Activated naive CD8-positive, alpha-beta T cell treated with anti-CD3 and anti-CD28 coated beads, Interleukin-2, amount 50 U/mL, for 16 hours (primary cell): ENCODE measurements at regions not wholly inside any gene's neighbourhood (a gene's known extent, or its start where the extent isn't known, plus 50 kb on each side); places are given as distances from the start of the nearest gene placed in this dataset.
"Not testable (repeated sequence)": the region's sequence is repeated elsewhere in the genome, so short reads cannot be mapped to it uniquely, and the experiment has no call there.

Experiments
- DNase-seq: peaks from one replicate; pipeline ENCODE4 v3.0.0-alpha.2; 2020; ENCODE audit warnings: low read depth, low spot score

GRCh38 chr4:138401334-138401733 lies 159.2 kb upstream of the SLC7A11 start:
- DNase-seq = no peak

- DNase-seq = no peak
These were observed 158.4 kb upstream of the SLC7A11 start for GRCh38 chr4:138400543-138400942.

- DNase-seq = no peak
These were observed 157.9 kb upstream of the SLC7A11 start for GRCh38 chr4:138400066-138400465.

GRCh38 chr4:138399081-138399480 lies 156.9 kb upstream of the SLC7A11 start:
- DNase-seq = no peak

- DNase-seq = no peak
These were observed 156.2 kb upstream of the SLC7A11 start for GRCh38 chr4:138398322-138398721.

- no peak for DNase-seq
These were observed 151.9 kb upstream of the SLC7A11 start for GRCh38 chr4:138393886-138394610.

- no peak for DNase-seq
These were observed 150.7 kb upstream of the SLC7A11 start for GRCh38 chr4:138392751-138393308.

- no peak for DNase-seq
These were observed 148.0 kb upstream of the SLC7A11 start for GRCh38 chr4:138389976-138390685.

- no peak for DNase-seq
These were observed 132.8 kb upstream of the SLC7A11 start for GRCh38 chr4:138374947-138375346.

- DNase-seq = no peak
These were observed 125.8 kb upstream of the SLC7A11 start for GRCh38 chr4:138367942-138368341.

- DNase-seq = not testable (repeated sequence)
These were observed 110.3 kb upstream of the SLC7A11 start for GRCh38 chr4:138352446-138352845.

GRCh38 chr4:138348055-138348454 lies 105.9 kb upstream of the SLC7A11 start:
- no peak for DNase-seq

- no peak for DNase-seq
These were observed 105.4 kb upstream of the SLC7A11 start for GRCh38 chr4:138347561-138347960.

GRCh38 chr4:138344851-138345250 lies 102.7 kb upstream of the SLC7A11 start:
- no peak for DNase-seq

- no peak for DNase-seq
These were observed 101.9 kb upstream of the SLC7A11 start for GRCh38 chr4:138344054-138344453.

- DNase-seq = no peak
These were observed 99.7 kb upstream of the SLC7A11 start for GRCh38 chr4:138341739-138342415.

GRCh38 chr4:138338840-138339239 lies 96.7 kb upstream of the SLC7A11 start:
- DNase-seq = no peak

GRCh38 chr4:138338222-138338621 lies 96.1 kb upstream of the SLC7A11 start:
- not testable (repeated sequence) for DNase-seq

GRCh38 chr4:138334346-138335016 lies 92.3 kb upstream of the SLC7A11 start:
- no peak for DNase-seq

- DNase-seq = not testable (repeated sequence)
These were observed 90.3 kb upstream of the SLC7A11 start for GRCh38 chr4:138332415-138332814.

GRCh38 chr4:138330531-138330930 lies 88.4 kb upstream of the SLC7A11 start:
- no peak for DNase-seq
